Suprapubic skin (tissue), 4 donors: ENCODE measurements at regions not wholly inside any gene's neighbourhood (a gene's known extent, or its start where the extent isn't known, plus 50 kb on each side); places are given as distances from the start of the nearest gene placed in this dataset.
"Not testable (repeated sequence)": the region's sequence is repeated elsewhere in the genome, so short reads cannot be mapped to it uniquely, and the experiment has no call there.

Experiments
- DNase-seq, 2 donors: peaks; one replicate each; pipeline ENCODE4 v3.0.0-alpha.2; 2019; ENCODE audit warnings: low spot score in 2 of 2
- H3K27ac ChIP-seq: fragments of 200-600 bp; sonication (generic); one replicate; pipeline ENCODE4 v1.5.1; 2019
- H3K27me3 ChIP-seq: fragments of 200-600 bp; sonication (generic); one replicate; pipeline ENCODE4 v1.5.1; 2019
- H3K36me3 ChIP-seq: fragments of 200-600 bp; sonication (generic); one replicate; pipeline ENCODE4 v1.5.1; 2019
- H3K4me1 ChIP-seq: fragments of 200-600 bp; sonication (generic); one replicate; pipeline ENCODE4 v1.5.1; 2019
- H3K4me3 ChIP-seq: fragments of 200-600 bp; sonication (generic); one replicate; pipeline ENCODE4 v1.5.1; 2019; ENCODE audit warnings: mild to moderate bottlenecking
- H3K9me3 ChIP-seq: fragments of 200-600 bp; sonication (generic); one replicate; pipeline ENCODE4 v1.5.1; 2019
- EP300 ChIP-seq: sonication (generic); formaldehyde crosslinking; IDR thresholded peaks from one replicate; pipeline ENCODE4 v1.6.1; 2017; ENCODE audit warnings: antibody characterized with exemption
- POLR2A ChIP-seq, 2 donors: fragments of 450-650 bp; IDR thresholded peaks; one replicate each; pipeline ENCODE4 v1.6.1; 2017; ENCODE audit warnings: antibody characterized with exemption in 2 of 2, mild to moderate bottlenecking in 2 of 2, moderate library complexity in 2 of 2
- POLR2AphosphoS5 ChIP-seq, 3 donors: sonication (generic); formaldehyde crosslinking; IDR thresholded peaks; one replicate each; pipeline ENCODE4 v1.6.1; 2017; ENCODE audit warnings: antibody characterized with exemption in 3 of 3
- whole genome bisulfite sequencing: methylation state at CpG from one replicate; pipeline ENCODE4 v1.1.5; 2018; 5-methylcytosine and 5-hydroxymethylcytosine counted together
- TF ChIP-seq, protein P1 (sequence below), 2 donors: fragments of 200-600 bp in 1 of 2; fragments of 450-650 bp in 1 of 2; sonication (generic) in 1 of 2; IDR thresholded peaks; one replicate each; pipeline ENCODE4 v1.5.1; 2016 to 2019; ENCODE audit warnings: antibody characterized with exemption in 2 of 2, mild to moderate bottlenecking in 1 of 2, moderate library complexity in 1 of 2

DNA sequence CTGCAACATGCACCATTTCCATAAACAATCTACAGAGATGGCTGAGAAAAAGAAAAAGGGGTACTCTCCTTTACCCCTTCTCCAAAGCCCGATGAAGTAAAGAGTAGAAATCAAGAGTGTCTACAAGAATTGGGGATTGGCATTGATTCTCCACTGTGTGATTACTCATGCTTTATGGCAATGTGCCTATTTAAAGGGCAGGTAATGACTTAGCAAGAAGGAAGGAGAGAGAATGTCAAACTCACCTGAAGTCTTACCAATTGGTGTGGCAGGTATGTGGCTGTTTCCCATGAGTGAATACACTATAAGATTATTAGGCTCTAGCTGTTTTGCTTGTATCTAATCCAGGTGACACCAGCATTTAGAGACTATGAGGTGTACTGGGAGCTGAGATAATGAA, 275.3 kb downstream of the CCER1 start:
- H3K27ac ChIP-seq: no peak overlapping the region
- TF ChIP-seq, protein P1, sequence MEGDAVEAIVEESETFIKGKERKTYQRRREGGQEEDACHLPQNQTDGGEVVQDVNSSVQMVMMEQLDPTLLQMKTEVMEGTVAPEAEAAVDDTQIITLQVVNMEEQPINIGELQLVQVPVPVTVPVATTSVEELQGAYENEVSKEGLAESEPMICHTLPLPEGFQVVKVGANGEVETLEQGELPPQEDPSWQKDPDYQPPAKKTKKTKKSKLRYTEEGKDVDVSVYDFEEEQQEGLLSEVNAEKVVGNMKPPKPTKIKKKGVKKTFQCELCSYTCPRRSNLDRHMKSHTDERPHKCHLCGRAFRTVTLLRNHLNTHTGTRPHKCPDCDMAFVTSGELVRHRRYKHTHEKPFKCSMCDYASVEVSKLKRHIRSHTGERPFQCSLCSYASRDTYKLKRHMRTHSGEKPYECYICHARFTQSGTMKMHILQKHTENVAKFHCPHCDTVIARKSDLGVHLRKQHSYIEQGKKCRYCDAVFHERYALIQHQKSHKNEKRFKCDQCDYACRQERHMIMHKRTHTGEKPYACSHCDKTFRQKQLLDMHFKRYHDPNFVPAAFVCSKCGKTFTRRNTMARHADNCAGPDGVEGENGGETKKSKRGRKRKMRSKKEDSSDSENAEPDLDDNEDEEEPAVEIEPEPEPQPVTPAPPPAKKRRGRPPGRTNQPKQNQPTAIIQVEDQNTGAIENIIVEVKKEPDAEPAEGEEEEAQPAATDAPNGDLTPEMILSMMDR (IDR thresholded peaks at IDR 0.05): no peak
- no peak for DNase-seq
- H3K4me3 ChIP-seq: no peak overlapping the region
- 70% methylated on average over 1 of the region's 1 CpG for WGBS
- no peaks in the 10 kb centered on the region for H3K27me3 ChIP-seq
- no peaks in the 10 kb centered on the region for H3K9me3 ChIP-seq
- no peaks in the 10 kb centered on the region for H3K4me1 ChIP-seq
- no peaks in the 10 kb centered on the region for H3K36me3 ChIP-seq

DNA sequence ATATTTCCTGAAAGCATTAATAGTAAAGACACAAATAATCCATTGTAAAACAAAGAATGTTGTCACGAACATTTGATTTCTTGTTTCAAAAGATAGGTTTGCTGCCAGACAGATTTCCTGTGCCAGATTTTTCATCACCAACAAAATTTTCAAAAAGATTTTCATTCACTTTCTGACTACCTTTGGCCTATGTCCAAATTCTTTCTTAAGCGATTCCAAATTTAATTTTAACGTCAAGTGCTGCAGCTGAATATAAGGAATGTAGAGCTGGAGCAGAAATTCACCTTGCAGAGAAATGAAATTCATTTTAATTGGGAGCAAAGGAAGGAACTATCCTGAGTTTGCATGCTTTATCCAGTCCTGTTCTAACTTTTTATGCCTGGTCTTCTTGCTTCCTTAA, 277.4 kb downstream of the CCER1 start:
- no peak overlapping the region for H3K27ac ChIP-seq
- no peaks in the 10 kb centered on the region for H3K36me3 ChIP-seq
- H3K4me1 ChIP-seq: no peaks in the 10 kb centered on the region
- no peaks in the 10 kb centered on the region for H3K9me3 ChIP-seq
- no peaks in the 10 kb centered on the region for H3K27me3 ChIP-seq
- no peak overlapping the region for H3K4me3 ChIP-seq
- 27% methylated on average over 3 of the region's 3 CpGs for WGBS
- TF ChIP-seq EP300 (no peak), POLR2A (IDR thresholded peaks at IDR 0.05) (no peak), POLR2AphosphoS5 (IDR thresholded peaks at IDR 0.05) (no peak)
- TF ChIP-seq, protein P1 (IDR thresholded peaks at IDR 0.05): no peak
- no peak for DNase-seq

DNA sequence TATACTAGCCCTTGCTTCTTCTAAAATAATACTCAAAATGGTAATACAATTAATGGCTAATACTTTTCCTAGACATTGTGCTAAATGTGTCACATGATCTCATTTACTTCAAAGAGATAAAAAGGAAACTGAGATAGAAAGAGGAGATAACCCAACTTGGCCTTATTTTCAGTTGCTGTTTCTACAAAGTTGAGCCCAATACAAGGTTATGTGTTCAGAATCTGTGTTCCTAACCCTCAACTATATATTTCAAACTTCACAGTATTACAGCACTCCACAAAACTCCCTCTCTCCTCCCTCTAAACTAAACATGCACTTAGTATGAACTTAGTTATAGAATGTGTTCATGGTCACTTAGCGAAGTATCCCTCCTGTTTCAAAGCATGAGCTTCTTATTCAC, 277.9 kb downstream of the CCER1 start:
- Histone ChIP-seq H3K27ac (no peak overlapping the region), H3K27me3 (no peaks in the 10 kb centered on the region), H3K4me1 (no peaks in the 10 kb centered on the region), H3K9me3 (no peaks in the 10 kb centered on the region), H3K36me3 (no peaks in the 10 kb centered on the region), H3K4me3 (no peak overlapping the region)
- no peak for DNase-seq
- WGBS: 53% methylated on average over 1 of the region's 1 CpG
- TF ChIP-seq POLR2A (IDR thresholded peaks at IDR 0.05) (no peak), POLR2AphosphoS5 (IDR thresholded peaks at IDR 0.05) (no peak), EP300 (no peak)
- TF ChIP-seq, protein P1 (IDR thresholded peaks at IDR 0.05): no peak

DNA sequence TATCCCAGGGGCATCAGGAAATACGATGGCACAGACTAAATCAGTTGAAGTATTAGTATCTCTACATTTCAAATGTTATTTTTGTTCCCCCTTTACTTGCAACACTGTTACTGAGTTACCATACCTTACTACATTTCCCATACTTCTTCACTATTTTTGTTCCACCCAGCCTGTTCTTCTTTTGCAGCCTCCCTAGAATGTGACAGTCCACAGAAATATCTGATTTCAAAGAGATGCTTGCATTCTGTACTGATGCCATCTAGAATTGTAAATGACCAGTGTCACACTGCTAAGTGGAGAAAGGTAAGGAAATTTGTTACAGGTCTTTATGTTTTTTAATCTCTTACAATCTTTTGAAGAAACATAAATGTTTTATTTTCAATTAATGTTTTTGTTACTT, 279.9 kb downstream of the CCER1 start:
- Histone ChIP-seq H3K27ac (no peak overlapping the region), H3K27me3 (no peaks in the 10 kb centered on the region), H3K4me3 (no peak overlapping the region), H3K9me3 (no peaks in the 10 kb centered on the region), H3K4me1 (no peaks in the 10 kb centered on the region), H3K36me3 (no peaks in the 10 kb centered on the region)
- 72% methylated on average over 1 of the region's 1 CpG for WGBS
- TF ChIP-seq POLR2A (IDR thresholded peaks at IDR 0.05): no peak
- TF ChIP-seq POLR2AphosphoS5 (IDR thresholded peaks at IDR 0.05): no peak
- TF ChIP-seq, protein P1 (IDR thresholded peaks at IDR 0.05): no peak
- no peak for TF ChIP-seq EP300
- no peak for DNase-seq

DNA sequence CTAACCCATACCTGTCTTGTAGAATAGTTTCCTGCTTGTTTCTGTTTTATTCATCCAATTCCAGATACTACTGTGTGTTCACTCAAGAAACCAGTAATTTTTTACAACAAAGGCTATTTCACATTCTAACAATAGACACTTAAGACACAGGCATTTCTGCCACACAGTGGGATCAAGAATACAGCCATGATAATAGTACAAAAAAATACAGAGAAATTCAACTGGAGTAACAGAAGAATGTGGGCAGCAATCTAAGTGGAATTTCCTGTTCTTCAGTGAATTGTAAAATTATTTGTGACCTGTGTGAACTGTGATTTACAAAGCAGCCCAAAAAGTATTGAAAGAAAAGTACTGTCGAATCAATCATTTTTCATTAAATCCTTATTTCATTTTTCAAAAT, 282.9 kb downstream of the CCER1 start:
- H3K36me3 ChIP-seq: no peaks in the 10 kb centered on the region
- H3K4me3 ChIP-seq: no peak overlapping the region
- 82% methylated on average over 1 of the region's 1 CpG for WGBS
- H3K9me3 ChIP-seq: no peaks in the 10 kb centered on the region
- TF ChIP-seq, protein P1 (IDR thresholded peaks at IDR 0.05): no peak
- TF ChIP-seq EP300: no peak
- TF ChIP-seq POLR2A (IDR thresholded peaks at IDR 0.05): no peak
- TF ChIP-seq POLR2AphosphoS5 (IDR thresholded peaks at IDR 0.05): no peak
- no peak overlapping the region for H3K27ac ChIP-seq
- H3K27me3 ChIP-seq: no peaks in the 10 kb centered on the region
- DNase-seq: no peak
- H3K4me1 ChIP-seq: no peaks in the 10 kb centered on the region

DNA sequence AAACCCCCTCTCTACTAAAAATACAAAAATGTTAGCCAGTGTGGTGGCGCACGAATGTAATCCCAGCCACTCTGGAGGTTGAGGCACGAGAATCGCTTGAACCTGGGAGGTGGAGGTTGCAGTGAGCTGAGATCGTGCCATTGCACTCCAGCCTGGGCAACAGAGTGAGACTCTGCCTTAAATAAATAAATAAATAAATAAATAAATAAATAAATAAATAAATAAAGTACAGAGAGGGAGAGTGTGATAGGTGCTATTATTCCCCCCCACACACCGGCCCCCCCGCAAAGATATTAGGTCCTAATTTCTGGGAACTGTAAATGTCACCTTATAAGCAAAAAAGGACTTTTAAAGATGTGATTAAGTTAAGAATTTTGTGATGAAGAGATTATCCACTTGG, 291.0 kb downstream of the CCER1 start:
- not testable (repeated sequence) for H3K27ac ChIP-seq, H3K9me3 ChIP-seq, DNase-seq, H3K27me3 ChIP-seq, H3K36me3 ChIP-seq, H3K4me3 ChIP-seq, H3K4me1 ChIP-seq
- WGBS: 96% methylated on average over 7 of the region's 7 CpGs
